A673 (cell line): ENCODE measurements at regions not wholly inside any gene's neighbourhood (a gene's known extent, or its start where the extent isn't known, plus 50 kb on each side); places are given as distances from the start of the nearest gene placed in this dataset.

Experiments
- BruUV-seq: library from RNA; stranded (reverse); fragments of 400-500 nt; replicated peaks from 2 replicates; lab custom pipeline; 2021; lab: Mats Ljungman, UMichigan
- CTCF ChIA-PET: fragments of 300-600 bp; sonication (Branson Sonifier 250); formaldehyde crosslinking; loops from one replicate; lab custom pipeline; 2022; ENCODE audit warnings: antibody characterized with exemption; lab: Charles Lee
- POLR2A ChIA-PET: fragments of 300-600 bp; sonication (Branson Sonifier 250); formaldehyde crosslinking; loops from one replicate; lab custom pipeline; 2022; ENCODE audit warnings: antibody characterized with exemption; ENCODE audit not compliant: low non-redundant PET; lab: Charles Lee
- DNase-seq: peaks from one replicate; pipeline ENCODE4 v3.0.0-alpha.2; 2015; ENCODE audit warnings: low spot score
- H3K27ac ChIP-seq: fragments of 200-600 bp; sonication (generic); 2 replicates; pipeline ENCODE4 v1.5.1; 2016; ENCODE audit warnings: mixed run types, low read depth, mild to moderate bottlenecking, mixed read lengths, antibody characterized with exemption, low read length; ENCODE audit not compliant: poor library complexity, severe bottlenecking
- H3K27me3 ChIP-seq: fragments of 200-600 bp; sonication (generic); replicated peaks from 2 replicates; pipeline ENCODE4 v1.6.1; 2017; ENCODE audit warnings: mixed run types, low read depth, mild to moderate bottlenecking, mixed read lengths, antibody characterized with exemption, low read length; ENCODE audit not compliant: insufficient read depth, poor library complexity
- H3K36me3 ChIP-seq: fragments of 200-600 bp; sonication (generic); 2 replicates; pipeline ENCODE4 v1.6.1; 2016; ENCODE audit warnings: mixed run types, mild to moderate bottlenecking, mixed read lengths, antibody characterized with exemption, low read length; ENCODE audit not compliant: insufficient read depth, poor library complexity, severe bottlenecking
- H3K4me1 ChIP-seq: fragments of 200-600 bp; sonication (generic); 2 replicates; pipeline ENCODE4 v1.6.1; 2017; ENCODE audit warnings: mixed run types, mild to moderate bottlenecking, mixed read lengths, antibody characterized with exemption, low read length; ENCODE audit not compliant: insufficient read depth, poor library complexity, severe bottlenecking
- H3K4me3 ChIP-seq: fragments of 200-600 bp; sonication (generic); 2 replicates; pipeline ENCODE4 v1.5.1; 2016; ENCODE audit warnings: low read depth, mixed run types, mild to moderate bottlenecking, mixed read lengths, low read length; ENCODE audit not compliant: poor library complexity, severe bottlenecking
- H3K9me3 ChIP-seq: fragments of 200-600 bp; sonication (generic); 2 replicates; pipeline ENCODE4 v1.6.1; 2016; ENCODE audit warnings: mixed run types, low read depth, mild to moderate bottlenecking, mixed read lengths, antibody characterized with exemption, low read length; ENCODE audit not compliant: poor library complexity, severe bottlenecking
- EZH2 ChIP-seq: fragments of 200-600 bp; sonication (generic); IDR thresholded peaks from 2 replicates; pipeline ENCODE4 v1.6.1; 2017; ENCODE audit warnings: borderline replicate concordance, low read depth, mild to moderate bottlenecking, mixed read lengths, antibody characterized with exemption, low read length; ENCODE audit not compliant: poor library complexity, severe bottlenecking
- intact Hi-C: fragments of 100-400 bp; cut with micrococcal nuclease; formaldehyde crosslinking; loops from one replicate; pipeline ENCODE4 v1.10.0; 2022; ENCODE audit not compliant: unreplicated experiment
- TF ChIP-seq, protein P1 (sequence below): fragments of 300-800, 200-600 bp; sonication (generic); conservative IDR thresholded peaks from 2 replicates; pipeline ENCODE4 v1.5.1; 2017; ENCODE audit warnings: low read depth, mild to moderate bottlenecking, antibody characterized with exemption, low read length, moderate library complexity, mixed read lengths

DNA sequence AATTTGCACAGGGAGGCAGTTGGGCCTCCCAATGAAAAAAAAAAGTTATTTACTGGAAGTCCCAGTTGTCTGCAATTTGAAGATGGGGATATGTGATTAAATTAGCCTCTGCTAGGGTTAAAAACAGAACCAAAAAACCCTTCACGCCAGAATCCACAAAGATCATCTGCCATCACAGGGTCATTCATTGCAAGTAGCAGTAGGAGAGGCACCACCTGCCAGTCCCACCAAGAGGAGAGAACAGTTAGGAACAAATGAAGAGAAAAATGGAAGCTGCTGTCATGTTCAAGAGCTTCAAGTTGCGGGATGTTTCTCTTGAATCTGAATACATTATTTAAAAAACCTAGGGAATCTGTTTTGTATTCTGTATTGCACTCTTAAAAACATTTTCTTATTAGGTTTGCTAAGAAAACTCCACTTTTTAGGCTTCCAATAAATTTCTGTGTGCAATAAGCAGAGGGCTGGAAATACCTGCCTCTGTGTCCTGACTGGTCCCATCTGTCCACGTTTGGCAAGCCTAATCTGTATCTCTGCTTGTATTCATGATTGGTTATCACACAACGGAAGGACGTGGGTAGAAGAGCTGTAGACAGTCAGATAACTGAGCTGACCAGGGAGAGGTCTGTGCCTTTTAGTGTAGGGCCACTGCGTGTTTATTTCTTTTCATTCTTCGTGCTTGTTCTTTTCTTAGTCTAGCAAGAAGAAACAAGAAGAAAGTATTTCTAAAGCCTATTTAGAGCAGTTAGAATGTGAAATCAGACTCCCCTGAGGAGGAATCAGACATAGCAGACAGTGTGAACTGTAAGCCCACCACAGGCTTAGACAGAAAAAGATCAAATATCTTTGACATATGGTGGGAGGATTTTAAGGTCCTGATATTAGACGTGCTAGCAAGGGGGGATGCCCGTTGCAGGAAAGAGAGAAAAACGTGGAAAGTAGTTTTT lies 630.6 kb upstream of the SEMA6A start:
- no peak for DNase-seq
- H3K36me3 ChIP-seq, result no peaks in the 10 kb centered on the region
- H3K4me3 ChIP-seq, result no peak overlapping the region
- H3K27ac ChIP-seq, result no peak overlapping the region
- no TSS peak for BruUV-seq
- no peaks in the 10 kb centered on the region for H3K4me1 ChIP-seq
- no peaks in the 10 kb centered on the region for H3K27me3 ChIP-seq
- POLR2A ChIA-PET, result no interaction called here
- no peaks in the 10 kb centered on the region for H3K9me3 ChIP-seq
- CTCF ChIA-PET, result no interaction called here
- TF ChIP-seq, protein P1, sequence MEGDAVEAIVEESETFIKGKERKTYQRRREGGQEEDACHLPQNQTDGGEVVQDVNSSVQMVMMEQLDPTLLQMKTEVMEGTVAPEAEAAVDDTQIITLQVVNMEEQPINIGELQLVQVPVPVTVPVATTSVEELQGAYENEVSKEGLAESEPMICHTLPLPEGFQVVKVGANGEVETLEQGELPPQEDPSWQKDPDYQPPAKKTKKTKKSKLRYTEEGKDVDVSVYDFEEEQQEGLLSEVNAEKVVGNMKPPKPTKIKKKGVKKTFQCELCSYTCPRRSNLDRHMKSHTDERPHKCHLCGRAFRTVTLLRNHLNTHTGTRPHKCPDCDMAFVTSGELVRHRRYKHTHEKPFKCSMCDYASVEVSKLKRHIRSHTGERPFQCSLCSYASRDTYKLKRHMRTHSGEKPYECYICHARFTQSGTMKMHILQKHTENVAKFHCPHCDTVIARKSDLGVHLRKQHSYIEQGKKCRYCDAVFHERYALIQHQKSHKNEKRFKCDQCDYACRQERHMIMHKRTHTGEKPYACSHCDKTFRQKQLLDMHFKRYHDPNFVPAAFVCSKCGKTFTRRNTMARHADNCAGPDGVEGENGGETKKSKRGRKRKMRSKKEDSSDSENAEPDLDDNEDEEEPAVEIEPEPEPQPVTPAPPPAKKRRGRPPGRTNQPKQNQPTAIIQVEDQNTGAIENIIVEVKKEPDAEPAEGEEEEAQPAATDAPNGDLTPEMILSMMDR, result no peak
- TF ChIP-seq EZH2, result no peak
- intact Hi-C loops, result loop anchor here (1.0 kb wide), 1 partner anchor 42 kb away; no protein-coding TSS in a partner anchor

DNA sequence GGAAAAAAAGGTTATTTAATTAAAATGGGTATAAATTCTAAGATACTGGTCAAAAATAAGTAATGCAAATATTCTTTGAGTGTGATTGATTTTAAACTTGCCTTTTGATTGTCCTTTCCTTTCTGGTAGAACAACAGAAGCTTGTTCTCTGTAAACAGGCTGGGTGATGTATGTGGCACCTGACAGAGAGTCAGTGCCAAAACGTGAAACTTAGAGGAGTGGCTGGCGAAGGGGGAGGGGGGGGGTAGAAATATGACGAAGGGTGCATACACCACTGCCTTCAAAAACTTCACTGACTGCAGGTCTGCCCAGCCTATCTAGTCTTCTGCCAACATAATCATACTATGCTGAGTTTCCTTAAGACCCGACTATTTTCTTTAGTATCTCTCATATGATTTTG lies 629.8 kb upstream of the SEMA6A start:
- DNase-seq, result no peak

DNA sequence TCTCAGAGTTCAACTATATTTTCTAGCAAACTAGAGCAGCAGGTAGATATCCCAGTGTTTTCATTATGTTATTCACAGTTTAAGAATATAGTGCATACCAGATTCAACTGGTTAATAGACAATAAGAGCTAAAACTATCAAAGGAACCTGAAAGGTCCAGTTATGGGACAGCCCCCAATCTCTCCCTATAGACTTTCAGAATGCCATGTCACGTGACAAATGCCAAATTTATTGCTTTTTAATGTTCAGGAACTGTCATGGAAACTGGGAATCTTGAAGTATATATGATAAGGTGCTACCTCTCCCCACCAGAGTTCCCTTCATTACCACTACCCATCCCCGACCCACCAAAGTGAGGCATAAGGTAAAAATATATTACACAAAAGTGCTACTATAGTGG lies 629.0 kb upstream of the SEMA6A start:
- no peaks in the 10 kb centered on the region for H3K36me3 ChIP-seq
- intact Hi-C loops, result no loop called here
- no peaks in the 10 kb centered on the region for H3K4me1 ChIP-seq
- TF ChIP-seq EZH2, result no peak
- TF ChIP-seq, protein P1, result no peak
- no peak overlapping the region for H3K4me3 ChIP-seq
- no peaks in the 10 kb centered on the region for H3K9me3 ChIP-seq
- POLR2A ChIA-PET, result no interaction called here
- BruUV-seq, result no TSS peak
- H3K27ac ChIP-seq, result no peak overlapping the region
- no peaks in the 10 kb centered on the region for H3K27me3 ChIP-seq
- CTCF ChIA-PET, result no interaction called here
- no peak for DNase-seq

More for the DNA sequence above, 629.8 kb upstream of the SEMA6A start:
- H3K27me3 ChIP-seq, result no peaks in the 10 kb centered on the region
- no peak overlapping the region for H3K27ac ChIP-seq
- H3K4me1 ChIP-seq, result no peaks in the 10 kb centered on the region
- H3K36me3 ChIP-seq, result no peaks in the 10 kb centered on the region
- H3K4me3 ChIP-seq, result no peak overlapping the region
- no peaks in the 10 kb centered on the region for H3K9me3 ChIP-seq
- no TSS peak for BruUV-seq
- ChIA-PET CTCF (no interaction called here), POLR2A (no interaction called here)
- intact Hi-C loops, result no loop called here
- no peak for TF ChIP-seq EZH2
- TF ChIP-seq, protein P1, result no peak
